Upper lobe of right lung (tissue), 1 donor: ENCODE measurements at regions not wholly inside any gene's neighbourhood (a gene's known extent, or its start where the extent isn't known, plus 50 kb on each side); places are given as distances from the start of the nearest gene placed in this dataset.

ENCODE experiments used
- ATAC-seq: fragments of 200-7000 bp; cut with Tn5 transposase; one replicate; pipeline ENCODE4 v1.9.1; 2020; ENCODE audit warnings: mild to moderate bottlenecking, moderate library complexity
- DNase-seq: peaks from one replicate; pipeline ENCODE4 v3.0.0-alpha.2; 2020
- H3K27ac ChIP-seq: fragments of 200-600 bp; one replicate; pipeline ENCODE4 v1.8.0; 2022
- H3K27me3 ChIP-seq: fragments of 200-600 bp; one replicate; pipeline ENCODE4 v1.8.0; 2022; ENCODE audit warnings: mild to moderate bottlenecking
- H3K36me3 ChIP-seq: fragments of 200-600 bp; one replicate; pipeline ENCODE4 v1.8.0; 2022
- H3K4me1 ChIP-seq: fragments of 200-600 bp; one replicate; pipeline ENCODE4 v1.8.0; 2022
- H3K4me3 ChIP-seq: fragments of 200-600 bp; one replicate; pipeline ENCODE4 v1.8.0; 2022; ENCODE audit warnings: mild to moderate bottlenecking
- H3K9me3 ChIP-seq: fragments of 200-600 bp; one replicate; pipeline ENCODE4 v1.8.0; 2022
- CTCF ChIP-seq: fragments of 200-600 bp; IDR thresholded peaks from one replicate; pipeline ENCODE4 v1.8.0; 2022; ENCODE audit warnings: antibody characterized with exemption
- intact Hi-C: fragments of 100-400 bp; cut with DNase I; formaldehyde crosslinking; loops from one replicate; pipeline ENCODE4 v1.11.0; 2022
- donor health status: DM: no; HTN: yes; CAD: no; lungs with severe emphysema.

- Histone ChIP-seq H3K27ac (no peak overlapping the region), H3K27me3 (no peaks in the 10 kb centered on the region), H3K4me3 (no peak overlapping the region), H3K4me1 (no peaks in the 10 kb centered on the region), H3K9me3 (no peaks in the 10 kb centered on the region), H3K36me3 (no peaks in the 10 kb centered on the region)
- ATAC-seq (no peak), DNase-seq (no peak)
- no peak for TF ChIP-seq CTCF
- intact Hi-C loops = no loop called here
These were observed 109.1 kb upstream of the ATP10A start for GRCh38 chr15:25972141-25972675.

- Histone ChIP-seq H3K9me3 (no peaks in the 10 kb centered on the region), H3K27ac (no peak overlapping the region), H3K4me3 (no peak overlapping the region), H3K36me3 (no peaks in the 10 kb centered on the region), H3K27me3 (no peaks in the 10 kb centered on the region), H3K4me1 (no peaks in the 10 kb centered on the region)
- DNase-seq (no peak), ATAC-seq (no peak)
- TF ChIP-seq CTCF = no peak
- intact Hi-C loops = no loop called here
These were observed 107.9 kb upstream of the ATP10A start for GRCh38 chr15:25971053-25971452.

DNA sequence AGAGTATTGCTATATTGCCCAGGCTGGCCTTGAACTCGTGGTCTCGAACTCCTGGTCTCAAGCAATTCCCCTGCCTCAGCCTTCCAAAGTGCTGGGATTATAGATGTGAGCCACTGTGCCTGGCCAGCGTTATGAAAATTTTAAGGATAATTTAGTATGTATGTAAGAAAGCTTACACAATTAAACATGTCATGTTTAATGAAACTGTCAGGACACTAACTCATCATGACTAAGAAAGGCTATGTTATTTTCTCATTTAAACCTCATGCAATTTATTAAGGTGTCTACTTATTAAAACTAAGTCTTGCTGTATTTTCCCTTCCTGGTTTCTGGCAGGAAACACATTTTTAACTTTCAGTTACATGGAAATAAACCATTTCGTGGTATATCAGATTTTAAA, 106.8 kb upstream of the ATP10A start:
- Histone ChIP-seq H3K9me3 (no peaks in the 10 kb centered on the region), H3K27ac (no peak overlapping the region), H3K4me3 (no peak overlapping the region), H3K4me1 (no peaks in the 10 kb centered on the region), H3K36me3 (no peaks in the 10 kb centered on the region), H3K27me3 (no peaks in the 10 kb centered on the region)
- intact Hi-C loops = no loop called here
- ATAC-seq = no peak
- no peak for TF ChIP-seq CTCF
- no peak for DNase-seq

DNA sequence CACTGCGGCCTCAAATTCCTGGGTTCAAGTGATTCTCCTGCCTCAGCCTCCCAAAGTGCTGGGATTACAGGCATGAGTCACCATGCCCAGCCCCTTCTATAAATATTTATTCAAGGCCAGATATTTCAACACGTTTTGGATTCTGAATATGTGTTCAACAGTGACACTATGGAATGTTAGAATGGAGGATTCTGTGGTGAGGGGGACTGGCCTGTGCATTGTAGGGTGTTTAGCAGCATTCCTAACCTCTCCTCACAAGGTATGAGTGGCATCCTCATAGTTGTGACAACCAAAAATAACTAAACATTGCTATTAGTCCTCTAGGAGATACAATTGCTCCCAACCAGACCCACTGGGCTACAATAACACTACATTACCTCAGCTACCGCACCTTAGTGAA, 104.0 kb upstream of the ATP10A start:
- H3K4me1 ChIP-seq = no peaks in the 10 kb centered on the region
- no peak overlapping the region for H3K4me3 ChIP-seq
- no peak overlapping the region for H3K27ac ChIP-seq
- DNase-seq (no peak), ATAC-seq (no peak)
- TF ChIP-seq CTCF = no peak
- H3K36me3 ChIP-seq = no peaks in the 10 kb centered on the region
- no peaks in the 10 kb centered on the region for H3K27me3 ChIP-seq
- intact Hi-C loops = no loop called here
- H3K9me3 ChIP-seq = no peaks in the 10 kb centered on the region

DNA sequence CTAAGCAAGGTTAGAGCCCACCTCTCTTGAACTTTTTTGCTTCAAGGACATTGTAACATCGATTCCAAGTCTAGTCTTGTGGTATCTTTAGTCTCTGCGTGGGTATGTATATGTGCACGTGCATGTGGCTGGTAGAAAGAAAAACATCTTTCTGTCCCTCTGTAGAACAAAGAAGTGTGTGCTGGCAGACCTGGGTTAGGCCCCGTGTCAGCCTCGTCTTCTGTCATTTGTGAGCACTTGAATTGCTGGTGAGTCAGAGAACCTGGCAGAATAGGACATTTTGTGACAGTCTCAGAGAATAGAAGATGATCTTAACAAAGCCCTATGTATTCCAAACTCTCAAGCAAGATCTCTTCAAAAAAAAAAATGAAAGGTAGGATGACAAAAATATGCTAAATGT, 102.2 kb upstream of the ATP10A start:
- Histone ChIP-seq H3K4me1 (no peaks in the 10 kb centered on the region), H3K36me3 (no peaks in the 10 kb centered on the region), H3K4me3 (no peak overlapping the region), H3K27ac (no peak overlapping the region), H3K27me3 (no peaks in the 10 kb centered on the region), H3K9me3 (no peaks in the 10 kb centered on the region)
- no peak for ATAC-seq
- DNase-seq = no peak
- no peak for TF ChIP-seq CTCF
- intact Hi-C loops = no loop called here

GRCh38 chr15:25960273-25960672, 97.1 kb upstream of the ATP10A start:
- no peak for ATAC-seq
- no peak for TF ChIP-seq CTCF
- no peak overlapping the region for H3K27ac ChIP-seq
- intact Hi-C loops = no loop called here
- no peaks in the 10 kb centered on the region for H3K9me3 ChIP-seq
- no peaks in the 10 kb centered on the region for H3K27me3 ChIP-seq
- H3K4me3 ChIP-seq = no peak overlapping the region
- no peaks in the 10 kb centered on the region for H3K4me1 ChIP-seq
- DNase-seq = no peak
- no peaks in the 10 kb centered on the region for H3K36me3 ChIP-seq
